Fibroblast of peridontal ligament (primary cell): ENCODE measurements at regions not wholly inside any gene's neighbourhood (a gene's known extent, or its start where the extent isn't known, plus 50 kb on each side); places are given as distances from the start of the nearest gene placed in this dataset.

Experiments
- DNase-seq: peaks from one replicate; pipeline ENCODE4 v3.0.0-alpha.2; 2010; ENCODE audit errors: extremely low read depth

- no peak for DNase-seq
Observed at GRCh38 chr22:49113758-49114157, 713.9 kb downstream of the BRD1 start.

DNA sequence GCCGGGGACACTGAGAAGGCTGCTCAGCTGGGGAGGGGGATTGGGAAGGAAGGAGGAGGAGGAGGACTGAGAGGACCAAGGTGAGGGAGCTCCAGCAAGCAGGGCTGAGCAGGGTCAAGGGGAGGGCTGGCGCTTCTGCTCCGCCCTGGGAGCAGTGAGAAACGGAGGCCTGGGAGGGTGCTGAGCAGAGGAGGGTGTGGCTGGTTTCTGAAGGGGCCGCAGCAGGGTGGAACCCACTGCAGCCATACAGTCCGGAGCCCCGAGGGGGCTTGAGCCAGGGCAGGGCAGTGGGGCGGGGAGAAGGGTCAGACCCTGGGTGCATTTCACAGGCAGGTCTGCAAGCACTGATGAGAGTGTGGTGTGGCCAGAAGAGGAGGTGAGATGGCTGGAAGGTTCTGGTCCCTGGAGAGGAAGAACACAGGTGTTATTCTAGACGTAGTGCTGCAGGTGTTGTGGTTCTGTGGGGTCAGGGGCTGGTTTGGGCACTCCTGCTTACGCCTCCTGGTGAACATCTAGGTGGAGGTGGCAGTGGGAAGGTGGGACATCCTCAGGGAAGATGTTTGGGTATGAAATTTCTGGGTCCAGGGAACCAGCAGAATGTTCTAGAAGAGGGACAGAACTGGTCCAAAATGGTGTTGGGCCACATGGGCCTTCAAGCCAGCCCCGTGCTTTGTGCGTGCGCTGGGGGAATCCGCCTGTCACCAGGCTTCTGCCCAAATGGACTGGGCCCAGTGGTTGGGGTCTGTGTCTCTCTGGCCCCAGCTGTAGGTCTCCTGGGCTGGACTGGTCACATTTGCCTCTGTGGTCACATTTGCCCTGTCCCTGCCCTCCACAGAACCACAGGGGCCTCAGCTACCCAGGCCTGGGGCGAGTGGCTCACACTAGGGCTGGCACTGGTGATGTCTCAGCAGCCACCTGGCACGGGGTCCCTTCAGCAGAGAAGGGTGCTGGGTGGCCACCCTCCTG lies 714.7 kb downstream of the BRD1 start:
- no peak for DNase-seq

GRCh38 chr22:49112176-49112575 lies 715.5 kb downstream of the BRD1 start:
- no peak for DNase-seq

GRCh38 chr22:49111085-49111484 lies 716.6 kb downstream of the BRD1 start:
- DNase-seq, result no peak

DNA sequence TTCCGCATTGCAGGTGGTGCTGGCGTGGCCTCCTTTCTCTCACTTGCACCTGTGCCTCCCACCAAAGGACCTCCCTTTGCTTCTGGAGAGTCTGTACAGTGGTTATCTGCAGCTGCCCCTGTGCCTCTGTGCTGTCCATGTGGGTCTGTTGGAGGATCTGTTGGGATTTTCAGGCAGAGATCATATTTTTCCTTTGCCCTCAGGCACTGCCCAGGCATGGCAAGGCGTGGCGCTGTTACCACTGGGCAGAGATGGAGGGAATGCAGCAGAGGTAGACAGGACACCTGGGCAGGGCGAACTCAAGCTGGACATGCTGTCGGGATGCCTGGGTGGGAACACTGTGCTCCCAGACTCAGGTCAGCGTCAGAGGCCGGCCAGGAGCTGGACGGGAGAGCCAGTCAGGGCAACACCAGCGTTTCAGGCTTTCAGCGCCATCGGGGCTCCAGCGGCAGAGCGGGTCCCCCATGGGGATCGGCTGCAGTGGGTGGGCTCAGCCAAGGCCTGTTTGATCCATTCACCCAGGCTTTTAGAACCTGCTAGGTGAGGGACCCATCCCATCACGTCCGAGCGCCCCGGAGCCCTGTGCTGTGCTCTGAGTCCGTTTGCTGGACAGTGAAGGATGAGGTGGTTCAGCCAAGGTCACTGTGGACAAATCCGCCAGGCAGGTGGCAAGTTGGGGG lies 718.9 kb downstream of the BRD1 start:
- DNase-seq, result no peak

- no peak for DNase-seq
Observed at GRCh38 chr22:49107961-49108530, 719.6 kb downstream of the BRD1 start.

DNA sequence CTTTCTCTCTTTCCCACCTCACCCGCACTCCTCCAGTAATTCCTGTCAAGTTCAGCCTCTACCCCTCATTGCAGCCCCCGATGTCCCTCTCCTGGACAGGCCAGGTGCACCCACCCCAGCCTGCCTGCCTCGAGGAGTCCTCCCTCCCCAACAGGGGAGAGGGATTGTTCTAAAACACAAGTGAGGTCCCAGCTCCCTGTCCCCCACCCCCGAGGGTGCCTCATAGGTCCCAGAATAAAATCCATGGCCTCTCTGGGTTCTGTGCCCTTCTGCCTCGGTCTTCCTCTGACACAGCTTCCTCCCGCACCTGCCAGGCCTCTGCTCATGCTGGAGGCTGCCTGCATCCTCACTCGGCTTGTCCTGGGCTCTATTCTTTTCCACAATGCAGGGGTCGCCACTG lies 720.1 kb downstream of the BRD1 start:
- DNase-seq, result no peak

DNA sequence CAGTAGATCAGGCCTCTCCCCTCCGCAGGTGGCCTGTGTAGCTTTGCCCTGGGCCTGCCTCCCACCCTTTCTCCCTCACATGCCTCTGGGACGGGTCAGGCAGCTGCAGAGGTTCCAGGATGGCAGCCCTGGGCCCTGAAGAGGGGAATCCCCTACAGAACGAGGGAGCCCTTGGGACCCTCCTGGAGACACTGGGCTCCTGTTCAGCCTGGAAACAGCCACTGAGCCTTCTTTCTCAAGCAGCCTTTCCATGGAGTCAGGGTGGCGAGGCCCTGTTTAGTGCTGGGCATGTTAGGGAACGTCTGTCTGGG lies 720.9 kb downstream of the BRD1 start:
- no peak for DNase-seq

- DNase-seq, result no peak
Observed at GRCh38 chr22:49106096-49106841, 721.4 kb downstream of the BRD1 start.

- DNase-seq, result no peak
Observed at GRCh38 chr22:49104434-49104833, 723.2 kb downstream of the BRD1 start.

- DNase-seq, result no peak
Observed at GRCh38 chr22:49103314-49104059, 724.2 kb downstream of the BRD1 start.

DNA sequence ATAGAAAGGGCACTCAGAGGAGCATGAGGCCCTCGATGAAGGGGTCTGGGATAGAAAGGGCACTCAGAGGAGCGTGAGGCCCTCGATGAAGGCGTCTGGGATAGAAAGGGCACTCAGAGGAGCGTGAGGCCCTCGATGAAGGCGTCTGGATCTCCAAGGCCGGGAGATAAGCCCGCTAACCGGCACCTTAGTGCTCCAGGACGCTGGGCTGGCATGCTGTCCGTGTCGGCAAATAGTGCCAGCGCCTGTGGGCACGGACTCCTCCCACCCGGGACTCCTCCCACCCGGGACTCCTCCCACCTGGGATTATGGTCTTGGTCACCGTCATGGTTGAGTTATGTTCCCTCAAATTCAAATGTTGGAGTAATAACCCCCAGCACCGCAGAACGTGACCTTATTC lies 725.3 kb downstream of the BRD1 start:
- no peak for DNase-seq

DNA sequence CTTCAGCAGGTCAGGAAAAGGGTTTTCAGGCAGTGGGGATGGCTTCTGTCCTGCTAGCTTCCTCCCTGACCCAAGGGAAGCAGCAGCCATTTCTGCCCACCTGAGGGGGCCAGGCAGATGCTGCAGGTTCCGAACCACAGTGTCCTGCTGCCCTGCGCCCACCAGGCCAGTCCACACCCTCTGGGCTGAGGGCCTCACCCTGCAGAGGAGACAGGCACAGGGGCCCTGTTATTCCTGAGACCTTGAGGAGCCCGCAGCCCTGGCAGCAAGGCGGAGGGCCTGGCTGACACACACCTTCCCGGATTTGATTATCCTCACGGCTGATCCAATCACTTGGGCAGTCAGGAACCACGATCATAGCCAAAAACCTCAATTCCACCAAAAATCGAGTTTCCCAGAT lies 725.8 kb downstream of the BRD1 start:
- DNase-seq, result no peak

DNA sequence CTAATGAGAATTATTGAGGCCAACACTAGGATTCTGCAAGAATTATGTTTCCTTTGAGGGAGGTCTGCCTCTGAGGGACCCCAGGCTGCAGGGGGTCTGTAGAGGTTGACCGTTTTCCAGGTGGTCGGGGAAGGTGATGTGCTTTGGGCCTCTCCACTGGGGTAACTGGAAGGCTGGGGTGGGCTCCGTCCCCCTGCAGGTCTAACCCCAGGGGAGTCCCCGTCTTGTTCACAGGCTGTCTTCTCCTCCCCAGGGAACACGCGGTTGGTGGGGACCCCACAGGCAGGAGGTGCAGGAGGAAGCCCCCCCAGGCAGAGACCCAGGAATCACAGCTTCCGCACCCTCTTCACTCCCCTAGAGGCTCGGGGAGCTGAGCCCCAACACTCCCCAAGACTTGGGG lies 726.4 kb downstream of the BRD1 start:
- no peak for DNase-seq

DNA sequence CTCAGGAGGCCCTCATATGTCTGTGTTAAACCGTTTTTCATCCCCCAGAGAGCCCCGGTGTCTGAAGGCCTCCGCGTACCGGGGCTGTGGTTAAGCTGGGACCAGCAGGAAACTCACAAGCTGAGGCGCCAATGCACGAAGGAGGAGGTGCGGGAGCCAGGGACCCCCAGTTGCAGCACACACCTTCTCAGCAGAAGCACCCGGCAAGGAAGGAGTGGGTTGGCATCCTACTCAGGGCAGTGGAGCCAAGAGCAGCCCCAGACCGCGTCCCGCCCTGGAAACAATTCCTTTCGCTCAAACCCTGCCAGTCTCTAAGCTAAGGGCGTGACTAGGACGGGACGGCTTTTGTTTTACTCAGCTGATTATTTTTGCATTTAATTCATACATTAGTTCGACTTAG lies 726.9 kb downstream of the BRD1 start:
- no peak for DNase-seq

- DNase-seq, result no peak
Observed at GRCh38 chr22:49100316-49100715, 727.4 kb downstream of the BRD1 start.

DNA sequence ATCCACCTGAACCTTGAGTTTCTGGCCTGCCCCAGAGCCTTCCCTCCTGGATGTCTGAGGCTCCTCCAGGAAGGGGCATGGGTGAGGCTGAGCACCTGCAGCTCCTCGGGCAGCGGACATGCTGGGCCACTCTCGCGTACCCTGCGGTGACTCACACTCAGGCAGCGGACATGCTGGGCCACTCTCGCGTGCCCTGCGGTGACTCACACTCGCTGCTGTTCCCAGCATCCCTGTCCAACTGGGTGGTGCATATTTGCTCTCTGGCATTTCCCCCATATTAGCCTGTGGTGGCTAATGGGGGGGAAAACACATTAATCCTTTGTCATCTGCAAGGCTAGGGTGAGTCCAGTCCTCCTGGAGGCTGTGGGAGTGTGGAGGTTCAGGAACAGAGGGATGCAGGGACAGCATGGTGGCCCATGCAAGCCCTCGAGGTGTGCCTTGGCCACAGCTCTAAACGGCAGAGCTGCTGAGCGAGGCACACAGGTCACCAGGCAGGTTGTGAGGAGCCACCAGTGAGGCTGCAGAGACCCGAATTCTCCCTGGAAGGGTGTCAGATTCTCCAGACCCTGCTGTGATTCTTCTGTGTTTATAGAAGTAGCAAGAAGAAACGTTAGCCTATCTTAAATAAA lies 728.1 kb downstream of the BRD1 start:
- DNase-seq, result no peak

DNA sequence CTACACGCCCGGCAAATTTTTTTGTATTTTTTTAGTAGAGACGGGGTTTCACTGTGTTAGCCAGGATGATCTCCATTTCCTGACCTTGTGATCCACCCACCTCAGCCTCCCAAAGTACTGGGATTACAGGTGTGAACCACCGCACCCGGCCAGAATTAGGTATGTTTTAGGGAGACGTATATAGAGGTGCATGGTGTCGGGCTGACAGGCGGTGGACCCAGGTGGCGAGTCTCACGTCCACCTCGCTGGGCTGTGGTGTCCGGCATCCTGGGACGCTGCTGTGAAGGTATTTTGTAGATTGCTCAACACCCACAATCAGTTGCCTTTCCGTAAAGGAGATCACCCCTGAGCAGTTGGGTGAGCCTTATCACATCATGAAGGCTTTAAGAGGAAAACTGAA lies 728.6 kb downstream of the BRD1 start:
- DNase-seq, result no peak

DNA sequence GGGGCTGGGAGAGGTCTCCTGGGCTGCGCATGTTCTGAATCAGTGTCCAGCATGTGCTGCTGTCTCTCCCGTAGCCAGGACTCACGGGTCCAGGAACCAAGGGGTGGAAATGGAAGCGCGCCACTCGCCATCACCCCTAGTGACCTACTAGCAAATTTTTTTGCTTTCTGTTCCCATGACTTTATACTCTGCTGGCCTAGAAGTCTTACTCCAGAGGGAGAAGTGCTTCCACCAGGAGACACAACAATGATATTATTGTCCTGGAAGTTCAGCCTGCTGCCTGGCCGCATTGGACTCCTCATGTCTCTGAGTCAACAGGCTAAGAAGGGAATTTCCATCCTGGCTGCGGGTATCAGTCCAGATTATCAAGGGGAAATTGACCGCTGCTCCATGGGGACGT lies 729.7 kb downstream of the BRD1 start:
- DNase-seq, result no peak

- no peak for DNase-seq
Observed at GRCh38 chr22:49097171-49097925, 730.3 kb downstream of the BRD1 start.
